Prostate gland (tissue), 2 donors: ENCODE measurements at regions not wholly inside any gene's neighbourhood (a gene's known extent, or its start where the extent isn't known, plus 50 kb on each side); places are given as distances from the start of the nearest gene placed in this dataset.

ENCODE experiments used
- DNase-seq: peaks from one replicate; pipeline ENCODE4 v3.0.0-alpha.2; 2019; ENCODE audit warnings: low spot score
- H3K27ac ChIP-seq, 2 donors: fragments of 200-600 bp; sonication (generic); 2 replicates each; pipeline ENCODE4 v1.5.1; 2017 to 2019
- H3K27me3 ChIP-seq: fragments of 200-600 bp; sonication (generic); replicated peaks from 2 replicates; pipeline ENCODE4 v1.5.1; 2019; ENCODE audit not compliant: insufficient read depth
- H3K36me3 ChIP-seq, 2 donors: fragments of 200-600 bp; sonication (generic); 1 replicate in 1 of 2; 2 replicates in 1 of 2; pipeline versions ENCODE4 v1.5.1 to v1.8.1; 2017 to 2019
- H3K4me1 ChIP-seq: fragments of 200-600 bp; sonication (generic); replicated peaks from 2 replicates; pipeline ENCODE4 v1.5.1; 2019
- H3K4me3 ChIP-seq, 2 donors: fragments of 200-600 bp; sonication (generic); 2 replicates each; pipeline ENCODE4 v1.5.1; 2017 to 2019
- H3K9me3 ChIP-seq: fragments of 200-600 bp; sonication (generic); 2 replicates; pipeline ENCODE4 v1.5.1; 2017
- CTCF ChIP-seq, 4 experiments: fragments of 200-600 bp in 2 of 4; fragments of 450-650 bp in 2 of 4; sonication (generic) in 2 of 4; IDR thresholded peaks; 1 replicate in 3 of 4; 2 replicates in 1 of 4; pipeline ENCODE4 v1.5.1; 2016 to 2019; ENCODE audit warnings: antibody characterized with exemption in 4 of 4, mild to moderate bottlenecking in 2 of 4, moderate library complexity in 2 of 4
- POLR2A ChIP-seq: fragments of 450-650 bp; IDR thresholded peaks from one replicate; pipeline ENCODE4 v1.6.1; 2016; ENCODE audit warnings: antibody characterized with exemption, mild to moderate bottlenecking
- POLR2AphosphoS5 ChIP-seq: sonication (generic); formaldehyde crosslinking; IDR thresholded peaks from one replicate; pipeline ENCODE4 v1.6.1; 2017; ENCODE audit warnings: antibody characterized with exemption
- WGBS: methylation state at CpG from one replicate; pipeline ENCODE4 v1.1.5; 2018; 5-methylcytosine and 5-hydroxymethylcytosine counted together
- intact Hi-C: fragments of 100-400 bp; cut with DNase I; formaldehyde crosslinking; loops from one replicate; pipeline ENCODE4 v1.14.2; 2022

GRCh38 chr4:83866834-83867621, 331.1 kb downstream of the GPAT3 start:
- WGBS = 58% methylated on average over 4 of the region's 4 CpGs
- intact Hi-C loops = no loop called here
- H3K27me3 ChIP-seq = no peaks in the 10 kb centered on the region
- H3K27ac ChIP-seq = no peak overlapping the region
- TF ChIP-seq CTCF (IDR thresholded peaks at IDR 0.05) = no peak
- TF ChIP-seq POLR2AphosphoS5 = no peak
- no peak for TF ChIP-seq POLR2A
- no peaks in the 10 kb centered on the region for H3K4me1 ChIP-seq
- no peak overlapping the region for H3K4me3 ChIP-seq
- H3K36me3 ChIP-seq = no peaks in the 10 kb centered on the region
- DNase-seq = no peak
- no peaks in the 10 kb centered on the region for H3K9me3 ChIP-seq

- intact Hi-C loops = no loop called here
- Histone ChIP-seq H3K9me3 (no peaks in the 10 kb centered on the region), H3K27me3 (no peaks in the 10 kb centered on the region), H3K4me3 (no peak overlapping the region), H3K27ac (no peak overlapping the region), H3K36me3 (no peaks in the 10 kb centered on the region), H3K4me1 (no peaks in the 10 kb centered on the region)
- DNase-seq = no peak
- WGBS = 36% methylated on average over 6 of the region's 6 CpGs
- TF ChIP-seq CTCF (IDR thresholded peaks at IDR 0.05) (no peak), POLR2AphosphoS5 (no peak), POLR2A (no peak)
Measured at GRCh38 chr4:83865417-83866150, 329.7 kb downstream of the GPAT3 start.

GRCh38 chr4:83864097-83864817, 328.3 kb downstream of the GPAT3 start:
- no peaks in the 10 kb centered on the region for H3K36me3 ChIP-seq
- no peak overlapping the region for H3K27ac ChIP-seq
- TF ChIP-seq POLR2A = no peak
- no peak for TF ChIP-seq POLR2AphosphoS5
- no peak for TF ChIP-seq CTCF (IDR thresholded peaks at IDR 0.05)
- H3K4me3 ChIP-seq = no peak overlapping the region
- WGBS = 57% methylated on average over 4 of the region's 4 CpGs
- intact Hi-C loops = no loop called here
- no peak for DNase-seq
- no peaks in the 10 kb centered on the region for H3K4me1 ChIP-seq
- H3K27me3 ChIP-seq = no peaks in the 10 kb centered on the region
- no peaks in the 10 kb centered on the region for H3K9me3 ChIP-seq

GRCh38 chr4:83862471-83862870, 326.6 kb downstream of the GPAT3 start:
- DNase-seq = no peak
- Histone ChIP-seq H3K27ac (no peak overlapping the region), H3K27me3 (no peaks in the 10 kb centered on the region), H3K9me3 (no peaks in the 10 kb centered on the region), H3K36me3 (no peaks in the 10 kb centered on the region), H3K4me3 (no peak overlapping the region), H3K4me1 (no peaks in the 10 kb centered on the region)
- WGBS = 89% methylated on average over 10 of the region's 10 CpGs
- TF ChIP-seq CTCF (IDR thresholded peaks at IDR 0.05) (no peak), POLR2A (no peak)
- intact Hi-C loops = no loop called here
